Endothelial cell of umbilical vein (primary cell): ENCODE measurements at regions not wholly inside any gene's neighbourhood (a gene's known extent, or its start where the extent isn't known, plus 50 kb on each side); places are given as distances from the start of the nearest gene placed in this dataset.

ENCODE experiments used
- BruUV-seq: library from RNA; stranded (reverse); fragments of 400-500 nt; replicated peaks from 2 replicates; lab custom pipeline; 2021; lab: Mats Ljungman, UMichigan
- CTCF ChIA-PET: fragments of 300-600, 350-600 bp; sonication (Branson Sonifier 250); formaldehyde crosslinking; loops from one replicate; lab custom pipeline; 2021; ENCODE audit warnings: antibody characterized with exemption, inconsistent platforms; lab: Charles Lee
- POLR2A ChIA-PET: fragments of 300-600, 350-600 bp; sonication (Branson Sonifier 250); formaldehyde crosslinking; loops from one replicate; lab custom pipeline; 2021; ENCODE audit warnings: antibody characterized with exemption, inconsistent platforms; lab: Charles Lee
- DNase-seq: peaks from one replicate; pipeline ENCODE4 v3.0.0-alpha.2; 2011; ENCODE audit warnings: low read depth, low spot score
- FAIRE-seq: peaks from 2 replicates; lab custom pipeline; 2011; peaks lifted over from hg19 to GRCh38; lab: Jason Lieb, UNC
- H2AFZ ChIP-seq: 2 replicates; pipeline ENCODE4 v1.6.0; 2012; ENCODE audit warnings: low read depth, low read length, control low read depth, inconsistent platforms
- H3K27ac ChIP-seq: 2 replicates; pipeline ENCODE4 v1.5.1; 2011; ENCODE audit warnings: low read depth, mild to moderate bottlenecking, control low read depth, low read length, moderate library complexity; ENCODE audit not compliant: insufficient read depth
- H3K27me3 ChIP-seq, 2 experiments: 2 replicates each; pipeline versions ENCODE4 v1.6.0 to v1.6.1; 2011; ENCODE audit warnings: low read length in 2 of 2, mixed read lengths in 1 of 2; ENCODE audit not compliant: control insufficient read depth in 2 of 2, insufficient read depth in 2 of 2
- H3K36me3 ChIP-seq, 2 experiments: 2 replicates in 1 of 2; 3 replicates in 1 of 2; pipeline ENCODE4 v1.5.1; 2011; ENCODE audit warnings: low read length in 2 of 2, mild to moderate bottlenecking in 1 of 2, moderate library complexity in 1 of 2; ENCODE audit not compliant: control insufficient read depth in 2 of 2, insufficient read depth in 2 of 2; ENCODE audit errors: extremely low read depth in 1 of 2
- H3K4me1 ChIP-seq: 3 replicates; pipeline ENCODE4 v1.5.1; 2011; ENCODE audit warnings: mild to moderate bottlenecking, low read length; ENCODE audit not compliant: control insufficient read depth, insufficient read depth; ENCODE audit errors: extremely low read depth
- H3K4me2 ChIP-seq: 2 replicates; pipeline ENCODE4 v1.6.1; 2011; ENCODE audit warnings: low read length, control low read depth, mixed read lengths; ENCODE audit not compliant: insufficient read depth
- H3K4me3 ChIP-seq, 3 experiments: fragments of 200-600 bp in 1 of 3; sonication (generic), shearing (Covaris generic) in 1 of 3; replicated peaks in 1 of 3; 2 replicates each; pipeline ENCODE4 v1.5.1; 2011 to 2016; ENCODE audit warnings: control low read depth in 3 of 3, low read length in 3 of 3, mild to moderate bottlenecking in 2 of 3, inconsistent platforms in 1 of 3, low read depth in 1 of 3, moderate library complexity in 1 of 3; ENCODE audit not compliant: insufficient read depth in 1 of 3
- H3K79me2 ChIP-seq: 2 replicates; pipeline ENCODE4 v1.6.0; 2012; ENCODE audit warnings: low read length, inconsistent platforms; ENCODE audit not compliant: control insufficient read depth, insufficient read depth
- H3K9ac ChIP-seq: replicated peaks from 2 replicates; pipeline ENCODE3; 2011; ENCODE audit warnings: low read length, control low read depth; ENCODE audit not compliant: insufficient read depth; ENCODE audit errors: extremely low read depth
- H3K9me1 ChIP-seq: replicated peaks from 3 replicates; pipeline ENCODE4 v1.6.0; 2011; ENCODE audit warnings: mild to moderate bottlenecking, low read length; ENCODE audit not compliant: control insufficient read depth, insufficient read depth; ENCODE audit errors: extremely low read depth
- H3K9me3 ChIP-seq: replicated peaks from 2 replicates; pipeline ENCODE4 v1.5.1; 2012; ENCODE audit warnings: low read length, inconsistent platforms; ENCODE audit not compliant: control insufficient read depth, insufficient read depth
- H4K20me1 ChIP-seq: replicated peaks from 2 replicates; pipeline ENCODE3; 2011; ENCODE audit warnings: mild to moderate bottlenecking, low read length; ENCODE audit not compliant: control insufficient read depth, insufficient read depth; ENCODE audit errors: extremely low read depth
- EZH2 ChIP-seq: IDR thresholded peaks from 2 replicates; pipeline ENCODE4 v1.6.1; 2012; ENCODE audit warnings: borderline replicate concordance, low read depth, mild to moderate bottlenecking, moderate library complexity, low read length, inconsistent platforms; ENCODE audit not compliant: severe bottlenecking
- FOS ChIP-seq: IDR thresholded peaks from 2 replicates; pipeline ENCODE4 v1.6.1; 2011; ENCODE audit warnings: mild to moderate bottlenecking, low read length, moderate library complexity, borderline replicate concordance; ENCODE audit not compliant: insufficient read depth
- GATA2 ChIP-seq: IDR thresholded peaks from 2 replicates; pipeline ENCODE4 v1.7.0; 2011; ENCODE audit warnings: low read depth, mild to moderate bottlenecking, moderate library complexity, mixed read lengths, low read length; ENCODE audit not compliant: insufficient read length, insufficient read depth
- JUN ChIP-seq: IDR thresholded peaks from 2 replicates; pipeline ENCODE4 v1.6.1; 2011; ENCODE audit warnings: borderline replicate concordance, low read depth; ENCODE audit not compliant: insufficient read length, insufficient read depth
- MAX ChIP-seq: IDR thresholded peaks from 2 replicates; pipeline ENCODE4 v1.6.1; 2011; ENCODE audit not compliant: insufficient read depth, insufficient read length
- MYC ChIP-seq: IDR thresholded peaks from one replicate; pipeline ENCODE4 v1.6.1; 2011; ENCODE audit warnings: mild to moderate bottlenecking, low read depth, low read length
- POLR2A ChIP-seq: IDR thresholded peaks from 2 replicates; pipeline ENCODE4 v1.6.1; 2012; ENCODE audit warnings: low read depth, mild to moderate bottlenecking, control low read depth, low read length
- POLR2AphosphoS5 ChIP-seq: IDR thresholded peaks from 2 replicates; pipeline ENCODE4 v1.6.1; 2012; ENCODE audit warnings: low read depth, mild to moderate bottlenecking, control low read depth, low read length, moderate library complexity; ENCODE audit not compliant: insufficient read depth
- dilution Hi-C: fragments of 300-500 bp; cut with MboI; formaldehyde crosslinking; loops from one replicate; pipeline ENCODE4 v1.15.0; 2019; ENCODE audit warnings: low sequenced_read_pairs; ENCODE audit not compliant: extremely low pct_ligation_motif_present
- intact Hi-C: fragments of 100-400 bp; cut with micrococcal nuclease; formaldehyde crosslinking; loops from one replicate; pipeline ENCODE4 v1.10.0; 2022
- TF ChIP-seq, protein P1 (sequence below), 2 donors: IDR thresholded peaks; 1 replicate in 1 of 2; 2 replicates in 1 of 2; pipeline ENCODE4 v1.5.1; 2011; ENCODE audit warnings: low read length in 2 of 2, mild to moderate bottlenecking in 2 of 2, moderate library complexity in 2 of 2, control low read depth in 1 of 2, inconsistent platforms in 1 of 2, low read depth in 1 of 2; ENCODE audit not compliant: insufficient read depth in 1 of 2; ENCODE audit errors: extremely low read depth in 1 of 2

- POLR2A ChIA-PET, result no interaction called here
- H3K79me2 ChIP-seq, result no peaks in the 10 kb centered on the region
- H3K9ac ChIP-seq, result no peak overlapping the region
- no peaks in the 10 kb centered on the region for H3K36me3 ChIP-seq
- H3K4me2 ChIP-seq, result no peak overlapping the region
- TF ChIP-seq EZH2 (no peak), POLR2AphosphoS5 (no peak), POLR2A (no peak), JUN (no peak), MYC (no peak), FOS (no peak), MAX (no peak), GATA2 (no peak)
- TF ChIP-seq, protein P1, sequence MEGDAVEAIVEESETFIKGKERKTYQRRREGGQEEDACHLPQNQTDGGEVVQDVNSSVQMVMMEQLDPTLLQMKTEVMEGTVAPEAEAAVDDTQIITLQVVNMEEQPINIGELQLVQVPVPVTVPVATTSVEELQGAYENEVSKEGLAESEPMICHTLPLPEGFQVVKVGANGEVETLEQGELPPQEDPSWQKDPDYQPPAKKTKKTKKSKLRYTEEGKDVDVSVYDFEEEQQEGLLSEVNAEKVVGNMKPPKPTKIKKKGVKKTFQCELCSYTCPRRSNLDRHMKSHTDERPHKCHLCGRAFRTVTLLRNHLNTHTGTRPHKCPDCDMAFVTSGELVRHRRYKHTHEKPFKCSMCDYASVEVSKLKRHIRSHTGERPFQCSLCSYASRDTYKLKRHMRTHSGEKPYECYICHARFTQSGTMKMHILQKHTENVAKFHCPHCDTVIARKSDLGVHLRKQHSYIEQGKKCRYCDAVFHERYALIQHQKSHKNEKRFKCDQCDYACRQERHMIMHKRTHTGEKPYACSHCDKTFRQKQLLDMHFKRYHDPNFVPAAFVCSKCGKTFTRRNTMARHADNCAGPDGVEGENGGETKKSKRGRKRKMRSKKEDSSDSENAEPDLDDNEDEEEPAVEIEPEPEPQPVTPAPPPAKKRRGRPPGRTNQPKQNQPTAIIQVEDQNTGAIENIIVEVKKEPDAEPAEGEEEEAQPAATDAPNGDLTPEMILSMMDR (IDR thresholded peaks at IDR 0.05; ENCODE audit: extremely low read depth in 1 of 2, insufficient read depth in 1 of 2, low read depth in 1 of 2, low read length in 2 of 2), result no peak
- no peaks in the 10 kb centered on the region for H3K27me3 ChIP-seq
- CTCF ChIA-PET, result interaction anchor here (0.6 to 2.6 kb wide), 2 partner anchors 9 to 28 kb away, joined by 3 to 28 read pairs; no protein-coding TSS in a partner anchor
- peaks cover 5% of the 10 kb centered on the region for H3K4me1 ChIP-seq
- no peaks in the 10 kb centered on the region for H4K20me1 ChIP-seq
- H3K9me3 ChIP-seq, result no peaks in the 10 kb centered on the region
- dilution Hi-C loops (no loop called here), intact Hi-C loops (no loop called here)
- FAIRE-seq, result no peak
- H3K4me3 ChIP-seq, result no peak overlapping the region
- DNase-seq, result no peak
- H3K9me1 ChIP-seq, result no peaks in the 10 kb centered on the region
- H2AFZ ChIP-seq, result no peak overlapping the region
- BruUV-seq, result no TSS peak
- H3K27ac ChIP-seq, result no peak overlapping the region
These were observed 748.3 kb upstream of the NECTIN3 start for GRCh38 chr3:110323349-110323748.
